ENCODE measurements at regions not wholly inside any gene's neighbourhood (a gene's known extent, or its start where the extent isn't known, plus 50 kb on each side); places are given as distances from the start of the nearest gene placed in this dataset.

GRCh38 chr9:129551393-129551973 is 69.4 kb downstream of the C9orf50 start:
- TF ChIP-seq CTCF (conservative IDR thresholded peaks at IDR 0.05; ENCODE audit: low read depth, low read length) (no peak), EZH2phosphoT487 (IDR thresholded peaks at IDR 0.05; ENCODE audit: borderline replicate concordance, low read length) (no peak), EZH2 (IDR thresholded peaks at IDR 0.05; ENCODE audit: low read length, unreplicated experiment) (no peak)

Data from PC-3 (cell line).